ENCODE measurements at regions not wholly inside any gene's neighbourhood (a gene's known extent, or its start where the extent isn't known, plus 50 kb on each side); places are given as distances from the start of the nearest gene placed in this dataset.

DNA sequence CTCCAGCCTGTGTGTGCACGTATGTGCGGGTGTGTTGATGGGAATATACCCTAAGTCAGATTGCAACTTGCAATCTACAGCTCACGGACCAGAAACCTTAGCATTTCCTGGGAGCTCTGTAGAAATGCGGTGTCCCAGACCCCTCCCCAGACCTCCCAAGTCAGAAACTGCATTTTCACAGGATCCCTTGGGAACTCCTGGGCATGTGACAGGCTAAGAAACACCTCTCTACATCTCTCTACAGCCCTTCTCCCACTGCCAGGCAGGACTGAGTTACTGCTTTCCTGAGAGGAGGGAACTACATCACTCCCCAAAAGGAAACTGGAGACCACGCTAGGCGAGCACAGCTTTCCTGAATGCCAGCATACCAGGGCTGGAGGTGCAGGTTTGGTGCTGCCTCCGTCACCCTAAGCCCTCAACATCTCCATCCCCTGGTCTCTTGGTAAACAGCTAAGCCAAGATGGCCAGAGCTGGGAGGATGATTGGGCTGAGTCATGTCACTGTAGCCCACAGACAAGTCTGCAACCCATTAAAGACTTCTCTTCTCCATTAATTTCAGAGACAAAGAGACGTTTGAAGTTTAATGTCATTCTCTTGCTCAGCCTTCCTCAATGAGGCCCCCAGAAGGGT lies 194.4 kb downstream of the BMP7 start:
- no peak overlapping the region for H2AFZ ChIP-seq (ENCODE audit: low read depth, low read length)

GRCh38 chr20:57073402-57073801 lies 193.0 kb downstream of the BMP7 start:
- TF ChIP-seq, protein P1, sequence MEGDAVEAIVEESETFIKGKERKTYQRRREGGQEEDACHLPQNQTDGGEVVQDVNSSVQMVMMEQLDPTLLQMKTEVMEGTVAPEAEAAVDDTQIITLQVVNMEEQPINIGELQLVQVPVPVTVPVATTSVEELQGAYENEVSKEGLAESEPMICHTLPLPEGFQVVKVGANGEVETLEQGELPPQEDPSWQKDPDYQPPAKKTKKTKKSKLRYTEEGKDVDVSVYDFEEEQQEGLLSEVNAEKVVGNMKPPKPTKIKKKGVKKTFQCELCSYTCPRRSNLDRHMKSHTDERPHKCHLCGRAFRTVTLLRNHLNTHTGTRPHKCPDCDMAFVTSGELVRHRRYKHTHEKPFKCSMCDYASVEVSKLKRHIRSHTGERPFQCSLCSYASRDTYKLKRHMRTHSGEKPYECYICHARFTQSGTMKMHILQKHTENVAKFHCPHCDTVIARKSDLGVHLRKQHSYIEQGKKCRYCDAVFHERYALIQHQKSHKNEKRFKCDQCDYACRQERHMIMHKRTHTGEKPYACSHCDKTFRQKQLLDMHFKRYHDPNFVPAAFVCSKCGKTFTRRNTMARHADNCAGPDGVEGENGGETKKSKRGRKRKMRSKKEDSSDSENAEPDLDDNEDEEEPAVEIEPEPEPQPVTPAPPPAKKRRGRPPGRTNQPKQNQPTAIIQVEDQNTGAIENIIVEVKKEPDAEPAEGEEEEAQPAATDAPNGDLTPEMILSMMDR (IDR thresholded peaks at IDR 0.05; ENCODE audit: low read depth, low read length), result no peak
- TF ChIP-seq EZH2phosphoT487 (IDR thresholded peaks at IDR 0.05; ENCODE audit: low read depth), result no peak
- Histone ChIP-seq H3K4me2 (ENCODE audit: low read length) (no peak overlapping the region), H3K9ac (ENCODE audit: low read length) (no peak overlapping the region), H3K9me3 (ENCODE audit: insufficient read depth, low read length) (no peaks in the 10 kb centered on the region), H3K79me2 (ENCODE audit: low read length) (no peaks in the 10 kb centered on the region), H2AFZ (ENCODE audit: low read depth, low read length) (no peak overlapping the region), H3K27me3 (ENCODE audit: low read depth, low read length) (peaks cover 65% of the 10 kb centered on the region), H3K36me3 (replicated peaks; ENCODE audit: low read depth, low read length) (no peaks in the 10 kb centered on the region), H4K20me1 (ENCODE audit: insufficient read depth, low read length) (no peaks in the 10 kb centered on the region), H3K27ac (ENCODE audit: low read length) (no peak overlapping the region), H3K4me1 (ENCODE audit: low read length) (no peaks in the 10 kb centered on the region), H3K4me3 (ENCODE audit: low read length) (no peak overlapping the region)

More for the DNA sequence above, 194.4 kb downstream of the BMP7 start:
- Histone ChIP-seq H3K79me2 (ENCODE audit: low read length) (no peaks in the 10 kb centered on the region), H3K4me1 (ENCODE audit: low read length) (no peaks in the 10 kb centered on the region), H4K20me1 (ENCODE audit: insufficient read depth, low read length) (no peaks in the 10 kb centered on the region), H3K27me3 (ENCODE audit: low read depth, low read length) (peaks cover 63% of the 10 kb centered on the region), H3K4me2 (ENCODE audit: low read length) (no peak overlapping the region), H3K9me3 (ENCODE audit: insufficient read depth, low read length) (no peaks in the 10 kb centered on the region), H3K36me3 (replicated peaks; ENCODE audit: low read depth, low read length) (no peaks in the 10 kb centered on the region), H3K4me3 (ENCODE audit: low read length) (no peak overlapping the region), H3K27ac (ENCODE audit: low read length) (no peak overlapping the region), H3K9ac (ENCODE audit: low read length) (no peak overlapping the region)
- TF ChIP-seq EZH2phosphoT487 (IDR thresholded peaks at IDR 0.05; ENCODE audit: low read depth), result no peak
- TF ChIP-seq, protein P1 (IDR thresholded peaks at IDR 0.05; ENCODE audit: low read depth, low read length), result no peak

DNA sequence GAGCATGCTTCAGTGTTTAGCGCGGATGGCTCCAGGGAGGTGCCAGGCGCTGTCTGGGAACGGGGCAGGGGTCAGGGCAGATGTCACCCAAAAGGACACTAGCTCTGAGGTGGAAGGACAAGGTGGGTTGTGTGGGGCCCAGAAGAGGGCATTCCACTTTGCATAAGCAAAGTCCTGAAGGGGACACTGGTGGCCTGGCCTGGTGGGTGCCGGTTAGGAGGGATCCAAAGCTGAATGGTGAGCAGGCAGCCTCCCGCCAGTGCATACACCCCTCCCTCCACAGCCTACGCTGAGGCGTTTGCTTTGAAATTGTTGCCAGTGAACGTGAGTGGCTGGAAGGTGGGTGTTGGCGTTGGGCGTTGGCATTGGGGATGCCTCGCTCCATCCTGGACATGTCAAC lies 192.1 kb downstream of the BMP7 start:
- Histone ChIP-seq H3K27ac (ENCODE audit: low read length) (no peak overlapping the region), H3K27me3 (ENCODE audit: low read depth, low read length) (peaks cover 67% of the 10 kb centered on the region), H3K79me2 (ENCODE audit: low read length) (no peaks in the 10 kb centered on the region), H3K4me1 (ENCODE audit: low read length) (no peaks in the 10 kb centered on the region), H2AFZ (ENCODE audit: low read depth, low read length) (no peak overlapping the region), H3K4me3 (ENCODE audit: low read length) (no peak overlapping the region), H3K4me2 (ENCODE audit: low read length) (no peak overlapping the region), H3K36me3 (replicated peaks; ENCODE audit: low read depth, low read length) (no peaks in the 10 kb centered on the region), H4K20me1 (ENCODE audit: insufficient read depth, low read length) (no peaks in the 10 kb centered on the region), H3K9ac (ENCODE audit: low read length) (no peak overlapping the region), H3K9me3 (ENCODE audit: insufficient read depth, low read length) (no peaks in the 10 kb centered on the region)
- TF ChIP-seq, protein P1 (IDR thresholded peaks at IDR 0.05; ENCODE audit: low read depth, low read length), result no peak
- TF ChIP-seq EZH2phosphoT487 (IDR thresholded peaks at IDR 0.05; ENCODE audit: low read depth), result no peak

GRCh38 chr20:57075181-57075580 lies 191.3 kb downstream of the BMP7 start:
- H3K27me3 ChIP-seq (ENCODE audit: low read depth, low read length), result peaks cover 67% of the 10 kb centered on the region
- TF ChIP-seq, protein P1 (IDR thresholded peaks at IDR 0.05; ENCODE audit: low read depth, low read length), result no peak
- no peak for TF ChIP-seq EZH2phosphoT487 (IDR thresholded peaks at IDR 0.05; ENCODE audit: low read depth)
- H3K9me3 ChIP-seq (ENCODE audit: insufficient read depth, low read length), result no peaks in the 10 kb centered on the region
- no peak overlapping the region for H2AFZ ChIP-seq (ENCODE audit: low read depth, low read length)
- no peak overlapping the region for H3K4me2 ChIP-seq (ENCODE audit: low read length)
- no peaks in the 10 kb centered on the region for H3K79me2 ChIP-seq (ENCODE audit: low read length)
- no peaks in the 10 kb centered on the region for H3K36me3 ChIP-seq (replicated peaks; ENCODE audit: low read depth, low read length)
- no peak overlapping the region for H3K27ac ChIP-seq (ENCODE audit: low read length)
- H3K4me3 ChIP-seq (ENCODE audit: low read length), result no peak overlapping the region
- H3K9ac ChIP-seq (ENCODE audit: low read length), result no peak overlapping the region
- H3K4me1 ChIP-seq (ENCODE audit: low read length), result no peaks in the 10 kb centered on the region
- no peaks in the 10 kb centered on the region for H4K20me1 ChIP-seq (ENCODE audit: insufficient read depth, low read length)
